GM12872 (cell line): ENCODE measurements at regions not wholly inside any gene's neighbourhood (a gene's known extent, or its start where the extent isn't known, plus 50 kb on each side); places are given as distances from the start of the nearest gene placed in this dataset.

Source experiments
- CTCF ChIP-seq: IDR thresholded peaks from 3 replicates; pipeline ENCODE4 v1.5.1; 2011; ENCODE audit warnings: low read depth, mild to moderate bottlenecking, low read length, moderate library complexity; ENCODE audit not compliant: insufficient read depth

DNA sequence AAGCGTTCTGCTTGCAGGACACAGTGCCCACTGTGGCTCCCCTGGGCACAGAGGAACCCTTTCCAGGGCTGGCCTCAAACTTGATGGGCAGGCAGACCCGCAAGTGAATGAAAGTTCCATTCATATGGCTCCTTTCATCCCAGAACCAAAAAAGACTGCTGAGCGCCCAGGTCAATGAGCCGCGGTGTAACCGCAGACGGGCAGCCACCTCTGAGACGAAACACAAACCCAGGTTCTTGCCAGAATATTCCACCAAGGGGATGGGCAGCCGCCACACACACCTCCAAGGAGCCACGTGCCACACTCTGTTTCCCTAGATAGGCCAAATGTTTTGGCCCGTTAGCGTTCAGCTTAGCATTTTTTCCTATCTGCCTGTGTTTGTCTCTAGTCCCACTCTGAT lies 82.8 kb upstream of the IGF1R start:
- no peak for TF ChIP-seq CTCF

DNA sequence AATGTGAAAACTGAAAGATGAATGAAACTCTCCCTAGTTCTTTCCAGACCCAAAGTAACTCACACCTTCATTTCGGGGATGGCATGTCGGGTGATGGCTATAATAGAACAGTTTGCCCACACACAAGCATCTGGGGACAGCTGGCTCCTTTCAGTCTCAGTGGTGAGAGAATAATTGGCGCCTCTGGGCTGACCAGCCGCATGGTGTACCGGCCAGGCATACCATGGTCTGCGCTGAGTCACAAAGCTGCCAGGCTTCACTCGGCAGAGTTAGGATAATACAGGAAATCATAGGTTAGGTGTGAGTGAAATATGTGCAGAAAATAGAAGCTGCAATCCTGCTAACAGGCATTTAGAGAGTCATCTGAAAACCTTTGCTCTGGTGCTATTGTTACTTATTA lies 80.4 kb upstream of the IGF1R start:
- no peak for TF ChIP-seq CTCF

- peak; percentile 15; the same call in 1 of the 3 replicates for TF ChIP-seq CTCF
Observed at GRCh38 chr15:98568382-98569017, 79.8 kb upstream of the IGF1R start.

GRCh38 chr15:98570119-98570518 lies 78.2 kb upstream of the IGF1R start:
- no peak for TF ChIP-seq CTCF

DNA sequence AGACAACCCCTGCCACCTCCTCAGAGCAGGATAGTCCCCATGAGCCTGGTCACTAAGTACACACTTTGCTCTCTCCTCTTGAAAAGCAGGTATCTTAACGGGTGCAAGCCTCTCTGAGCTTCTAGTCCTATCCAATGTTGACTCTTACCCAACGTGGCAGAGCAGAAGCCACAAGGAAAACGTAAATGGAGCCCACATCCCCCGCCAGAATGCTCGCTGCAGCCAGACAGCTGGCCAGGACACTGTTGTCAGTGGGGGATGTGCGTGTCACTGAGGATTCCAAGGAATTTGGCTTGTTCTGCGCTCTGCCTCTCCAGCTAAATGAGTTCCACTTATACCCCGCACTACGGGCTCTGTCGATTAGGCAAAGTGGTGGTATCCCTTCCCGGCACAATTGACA lies 67.8 kb upstream of the IGF1R start:
- no peak for TF ChIP-seq CTCF

GRCh38 chr15:98581715-98582114 lies 66.6 kb upstream of the IGF1R start:
- 0 out of 3 replicates have a peak, but pooled peaks have one; percentile 3 for TF ChIP-seq CTCF

DNA sequence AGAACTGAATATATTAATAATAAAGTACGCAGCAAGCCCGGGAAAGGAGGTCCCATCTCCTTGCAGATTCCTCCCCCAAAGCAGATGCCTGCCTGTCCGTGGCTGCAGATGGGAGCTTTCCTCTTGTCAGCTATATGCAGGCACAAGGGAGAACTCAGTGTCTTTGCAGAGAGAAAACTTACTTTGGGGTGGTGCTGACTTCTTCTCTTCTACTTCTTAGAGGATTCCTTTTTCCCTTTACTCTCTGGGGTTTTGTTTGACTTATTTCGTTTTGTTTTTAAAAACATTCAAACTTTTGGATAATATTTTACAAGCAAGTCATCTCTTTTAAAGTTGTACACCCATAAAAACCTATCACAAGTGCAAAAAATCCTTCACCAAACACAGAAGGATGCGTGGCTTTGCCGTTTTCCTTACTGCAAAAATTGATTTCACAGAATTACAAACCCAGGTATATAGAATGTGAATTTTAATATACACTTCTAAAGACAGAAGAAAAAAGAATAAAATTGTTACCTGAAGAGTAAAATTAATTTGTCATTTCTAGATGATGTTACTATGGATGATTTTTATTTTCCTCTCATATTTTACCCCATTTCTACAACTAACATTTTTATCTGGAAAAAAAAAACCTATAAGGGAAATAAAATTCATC lies 65.3 kb upstream of the IGF1R start:
- TF ChIP-seq CTCF: no peak
